ENCODE measurements at regions not wholly inside any gene's neighbourhood (a gene's known extent, or its start where the extent isn't known, plus 50 kb on each side); places are given as distances from the start of the nearest gene placed in this dataset.

DNA sequence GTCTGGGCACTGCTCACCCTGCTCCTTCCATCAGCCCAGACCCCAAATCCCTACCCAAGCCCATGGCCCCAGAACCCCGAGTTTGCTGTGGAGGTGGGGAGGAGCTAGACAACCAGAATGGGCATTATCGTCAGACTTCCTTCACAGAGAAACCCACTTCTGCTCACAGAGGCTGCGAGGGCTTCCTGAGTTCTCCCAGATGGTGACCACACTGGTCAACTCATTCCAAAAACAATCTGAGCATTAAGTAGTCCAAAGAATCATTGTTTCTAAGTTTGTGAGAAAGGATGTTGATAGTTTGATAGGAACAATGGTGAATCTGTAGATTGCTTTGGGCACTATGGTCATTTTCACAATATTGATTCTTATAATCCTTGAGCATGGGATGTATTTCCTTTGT is 60.2 kb downstream of the LRRC30 start:
- TF ChIP-seq EGR1 (IDR thresholded peaks at IDR 0.05; ENCODE audit: low read depth) (no peak), CTCF (IDR thresholded peaks at IDR 0.05 in 2 of 3, conservative IDR thresholded peaks at IDR 0.05 in 1 of 3; ENCODE audit: borderline replicate concordance in 1 of 3, insufficient read depth in 1 of 3, low read depth in 2 of 3, low read length in 2 of 3) (no peak), JUND (IDR thresholded peaks at IDR 0.05) (no peak)
- TF ChIP-seq, protein P1, sequence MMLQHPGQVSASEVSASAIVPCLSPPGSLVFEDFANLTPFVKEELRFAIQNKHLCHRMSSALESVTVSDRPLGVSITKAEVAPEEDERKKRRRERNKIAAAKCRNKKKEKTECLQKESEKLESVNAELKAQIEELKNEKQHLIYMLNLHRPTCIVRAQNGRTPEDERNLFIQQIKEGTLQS (IDR thresholded peaks at IDR 0.05): no peak

Data from HCT116 (cell line).